GM19397 (cell line): ENCODE measurements at regions not wholly inside any gene's neighbourhood (a gene's known extent, or its start where the extent isn't known, plus 50 kb on each side); places are given as distances from the start of the nearest gene placed in this dataset.
"Not testable (repeated sequence)": the region's sequence is repeated elsewhere in the genome, so short reads cannot be mapped to it uniquely, and the experiment has no call there.

Experiments used
- ATAC-seq: cut with Tn5 transposase; IDR thresholded peaks from one replicate; pipeline ENCODE4 v1.9.1; 2021; ENCODE audit warnings: mild to moderate bottlenecking, moderate library complexity; ENCODE audit not compliant: unreplicated experiment

GRCh38 chr4:45283352-45283751, 557.0 kb upstream of the GNPDA2 start:
- no peak for ATAC-seq

- no peak for ATAC-seq
Measured at GRCh38 chr4:45280121-45280520, 553.8 kb upstream of the GNPDA2 start.

- ATAC-seq, result no peak
Measured at GRCh38 chr4:45275862-45276261, 549.5 kb upstream of the GNPDA2 start.

GRCh38 chr4:45248106-45248505, 521.8 kb upstream of the GNPDA2 start:
- not testable (repeated sequence) for ATAC-seq

GRCh38 chr4:45241976-45242375, 515.6 kb upstream of the GNPDA2 start:
- ATAC-seq, result no peak

GRCh38 chr4:45229206-45229605, 502.9 kb upstream of the GNPDA2 start:
- no peak for ATAC-seq

- ATAC-seq, result no peak
Measured at GRCh38 chr4:45215976-45216542, 489.7 kb upstream of the GNPDA2 start.

GRCh38 chr4:45208476-45208875, 482.1 kb upstream of the GNPDA2 start:
- ATAC-seq, result not testable (repeated sequence)

GRCh38 chr4:45207864-45208331, 481.5 kb upstream of the GNPDA2 start:
- ATAC-seq, result not testable (repeated sequence)

- not testable (repeated sequence) for ATAC-seq
Measured at GRCh38 chr4:45207241-45207863, 481.0 kb upstream of the GNPDA2 start.

GRCh38 chr4:45199736-45200135, 473.4 kb upstream of the GNPDA2 start:
- no peak for ATAC-seq

GRCh38 chr4:45188501-45188900, 462.1 kb upstream of the GNPDA2 start:
- no peak for ATAC-seq

GRCh38 chr4:45186249-45186648, 459.9 kb upstream of the GNPDA2 start:
- no peak for ATAC-seq

- ATAC-seq, result no peak
Measured at GRCh38 chr4:45183905-45184304, 457.5 kb upstream of the GNPDA2 start.

- no peak for ATAC-seq
Measured at GRCh38 chr4:45172636-45173035, 446.3 kb upstream of the GNPDA2 start.

GRCh38 chr4:45160951-45161350, 434.6 kb upstream of the GNPDA2 start:
- no peak for ATAC-seq

GRCh38 chr4:45155081-45155777, 428.9 kb upstream of the GNPDA2 start:
- no peak for ATAC-seq

- ATAC-seq, result no peak
Measured at GRCh38 chr4:45147866-45148265, 421.5 kb upstream of the GNPDA2 start.

GRCh38 chr4:45131020-45131419, 404.7 kb upstream of the GNPDA2 start:
- no peak for ATAC-seq

GRCh38 chr4:45122406-45122805, 396.1 kb upstream of the GNPDA2 start:
- ATAC-seq, result no peak

- ATAC-seq, result no peak
Measured at GRCh38 chr4:45121426-45121975, 395.1 kb upstream of the GNPDA2 start.

- no peak for ATAC-seq
Measured at GRCh38 chr4:45120163-45120562, 393.8 kb upstream of the GNPDA2 start.
